T-helper 17 cell (primary cell): ENCODE measurements at regions not wholly inside any gene's neighbourhood (a gene's known extent, or its start where the extent isn't known, plus 50 kb on each side); places are given as distances from the start of the nearest gene placed in this dataset.
"Not testable (repeated sequence)": the region's sequence is repeated elsewhere in the genome, so short reads cannot be mapped to it uniquely, and the experiment has no call there.

Source experiments
- ATAC-seq: fragments of 150-1000 bp; cut with Tn5 transposase; 2 replicates; pipeline ENCODE4 v1.10.0; 2021; ENCODE audit warnings: mild to moderate bottlenecking, moderate library complexity
- DNase-seq, 3 donors: peaks; one replicate each; pipeline versions ENCODE4 v3.0.0 to v3.0.0-alpha.2; 2020 to 2021
- H3K9me3 ChIP-seq: one replicate; pipeline ENCODE4 v1.7.0; 2013; ENCODE audit warnings: low read length, mild to moderate bottlenecking; ENCODE audit not compliant: control insufficient read depth, poor library complexity, severe bottlenecking
- H3K27ac Mint-ChIP-seq: one replicate; pipeline ENCODE4 v1.8.0; 2022; ENCODE audit warnings: mild to moderate bottlenecking, moderate library complexity, mixed read lengths
- H3K27me3 Mint-ChIP-seq: one replicate; pipeline ENCODE4 v1.8.0; 2022; ENCODE audit warnings: mixed read lengths
- H3K36me3 Mint-ChIP-seq: one replicate; pipeline ENCODE4 v1.8.0; 2022; ENCODE audit warnings: low read depth, mixed read lengths
- H3K4me1 Mint-ChIP-seq: one replicate; pipeline ENCODE4 v1.8.0; 2022; ENCODE audit warnings: mild to moderate bottlenecking, mixed read lengths
- H3K4me3 Mint-ChIP-seq: one replicate; pipeline ENCODE4 v1.8.0; 2022; ENCODE audit warnings: mild to moderate bottlenecking, moderate library complexity, mixed read lengths

- no peak for ATAC-seq
- no peak overlapping the region for H3K27ac Mint-ChIP-seq
- no peaks in the 10 kb centered on the region for H3K36me3 Mint-ChIP-seq
- DNase-seq = no peak
- H3K4me3 Mint-ChIP-seq = no peak overlapping the region
- H3K4me1 Mint-ChIP-seq = no peaks in the 10 kb centered on the region
- no peaks in the 10 kb centered on the region for H3K9me3 ChIP-seq
- no peaks in the 10 kb centered on the region for H3K27me3 Mint-ChIP-seq
These were observed 793.7 kb upstream of the SLITRK5 start for GRCh38 chr13:86877441-86877840.

GRCh38 chr13:86878781-86879180, 792.4 kb upstream of the SLITRK5 start:
- H3K36me3 Mint-ChIP-seq = no peaks in the 10 kb centered on the region
- H3K4me1 Mint-ChIP-seq = no peaks in the 10 kb centered on the region
- no peak for ATAC-seq
- no peaks in the 10 kb centered on the region for H3K9me3 ChIP-seq
- H3K27ac Mint-ChIP-seq = no peak overlapping the region
- no peak overlapping the region for H3K4me3 Mint-ChIP-seq
- no peaks in the 10 kb centered on the region for H3K27me3 Mint-ChIP-seq
- no peak for DNase-seq

- Mint-ChIP-seq H3K4me3 (no peak overlapping the region), H3K27me3 (no peaks in the 10 kb centered on the region), H3K4me1 (no peaks in the 10 kb centered on the region), H3K27ac (no peak overlapping the region), H3K36me3 (no peaks in the 10 kb centered on the region)
- DNase-seq = no peak
- no peaks in the 10 kb centered on the region for H3K9me3 ChIP-seq
- no peak for ATAC-seq
These were observed 789.8 kb upstream of the SLITRK5 start for GRCh38 chr13:86881390-86881789.

GRCh38 chr13:86882107-86882506, 789.1 kb upstream of the SLITRK5 start:
- no peak for DNase-seq
- no peak for ATAC-seq
- Mint-ChIP-seq H3K4me3 (no peak overlapping the region), H3K27ac (no peak overlapping the region), H3K36me3 (no peaks in the 10 kb centered on the region), H3K27me3 (no peaks in the 10 kb centered on the region), H3K4me1 (no peaks in the 10 kb centered on the region)
- no peaks in the 10 kb centered on the region for H3K9me3 ChIP-seq

GRCh38 chr13:86882835-86883234, 788.3 kb upstream of the SLITRK5 start:
- no peak for ATAC-seq
- H3K9me3 ChIP-seq = no peaks in the 10 kb centered on the region
- Mint-ChIP-seq H3K27me3 (no peaks in the 10 kb centered on the region), H3K4me1 (no peaks in the 10 kb centered on the region), H3K4me3 (no peak overlapping the region), H3K36me3 (no peaks in the 10 kb centered on the region), H3K27ac (no peak overlapping the region)
- no peak for DNase-seq

- DNase-seq (no peak), ATAC-seq (no peak)
- Mint-ChIP-seq H3K36me3 (no peaks in the 10 kb centered on the region), H3K4me3 (no peak overlapping the region), H3K27me3 (no peaks in the 10 kb centered on the region), H3K4me1 (no peaks in the 10 kb centered on the region), H3K27ac (no peak overlapping the region)
- no peaks in the 10 kb centered on the region for H3K9me3 ChIP-seq
These were observed 778.8 kb upstream of the SLITRK5 start for GRCh38 chr13:86892330-86892729.

- H3K4me3 Mint-ChIP-seq = no peak overlapping the region
- no peaks in the 10 kb centered on the region for H3K4me1 Mint-ChIP-seq
- ATAC-seq = no peak
- no peaks in the 10 kb centered on the region for H3K27me3 Mint-ChIP-seq
- H3K27ac Mint-ChIP-seq = no peak overlapping the region
- no peaks in the 10 kb centered on the region for H3K36me3 Mint-ChIP-seq
- no peak for DNase-seq
- H3K9me3 ChIP-seq = no peaks in the 10 kb centered on the region
These were observed 770.3 kb upstream of the SLITRK5 start for GRCh38 chr13:86900906-86901305.

- no peaks in the 10 kb centered on the region for H3K4me1 Mint-ChIP-seq
- H3K9me3 ChIP-seq = no peaks in the 10 kb centered on the region
- H3K36me3 Mint-ChIP-seq = no peaks in the 10 kb centered on the region
- H3K27ac Mint-ChIP-seq = no peak overlapping the region
- no peak for DNase-seq
- no peak for ATAC-seq
- H3K4me3 Mint-ChIP-seq = no peak overlapping the region
- no peaks in the 10 kb centered on the region for H3K27me3 Mint-ChIP-seq
These were observed 764.9 kb upstream of the SLITRK5 start for GRCh38 chr13:86906127-86906874.

GRCh38 chr13:86907156-86907555, 764.0 kb upstream of the SLITRK5 start:
- H3K4me1 Mint-ChIP-seq = no peaks in the 10 kb centered on the region
- H3K27ac Mint-ChIP-seq = no peak overlapping the region
- ATAC-seq (no peak), DNase-seq (no peak)
- H3K36me3 Mint-ChIP-seq = no peaks in the 10 kb centered on the region
- H3K9me3 ChIP-seq = no peaks in the 10 kb centered on the region
- H3K4me3 Mint-ChIP-seq = no peak overlapping the region
- H3K27me3 Mint-ChIP-seq = no peaks in the 10 kb centered on the region

GRCh38 chr13:86909318-86909717, 761.9 kb upstream of the SLITRK5 start:
- Mint-ChIP-seq H3K27ac (no peak overlapping the region), H3K27me3 (no peaks in the 10 kb centered on the region), H3K4me3 (no peak overlapping the region), H3K36me3 (no peaks in the 10 kb centered on the region), H3K4me1 (no peaks in the 10 kb centered on the region)
- DNase-seq = no peak
- H3K9me3 ChIP-seq = no peaks in the 10 kb centered on the region
- ATAC-seq = no peak

- Mint-ChIP-seq H3K4me3 (no peak overlapping the region), H3K27ac (no peak overlapping the region), H3K27me3 (no peaks in the 10 kb centered on the region), H3K4me1 (no peaks in the 10 kb centered on the region), H3K36me3 (no peaks in the 10 kb centered on the region)
- no peaks in the 10 kb centered on the region for H3K9me3 ChIP-seq
- DNase-seq (no peak), ATAC-seq (no peak)
These were observed 756.4 kb upstream of the SLITRK5 start for GRCh38 chr13:86914757-86915156.

GRCh38 chr13:86917438-86917837, 753.7 kb upstream of the SLITRK5 start:
- H3K27me3 Mint-ChIP-seq, DNase-seq, ATAC-seq, H3K27ac Mint-ChIP-seq, H3K36me3 Mint-ChIP-seq, H3K4me3 Mint-ChIP-seq, H3K9me3 ChIP-seq, H3K4me1 Mint-ChIP-seq: not testable (repeated sequence)

GRCh38 chr13:86918682-86919081, 752.5 kb upstream of the SLITRK5 start:
- no peaks in the 10 kb centered on the region for H3K9me3 ChIP-seq
- no peaks in the 10 kb centered on the region for H3K36me3 Mint-ChIP-seq
- H3K27ac Mint-ChIP-seq = no peak overlapping the region
- ATAC-seq (no peak), DNase-seq (no peak)
- no peak overlapping the region for H3K4me3 Mint-ChIP-seq
- no peaks in the 10 kb centered on the region for H3K4me1 Mint-ChIP-seq
- H3K27me3 Mint-ChIP-seq = no peaks in the 10 kb centered on the region

GRCh38 chr13:86920961-86921360, 750.2 kb upstream of the SLITRK5 start:
- Mint-ChIP-seq H3K27ac (no peak overlapping the region), H3K27me3 (no peaks in the 10 kb centered on the region), H3K4me1 (no peaks in the 10 kb centered on the region), H3K4me3 (no peak overlapping the region), H3K36me3 (no peaks in the 10 kb centered on the region)
- DNase-seq = no peak
- H3K9me3 ChIP-seq = no peaks in the 10 kb centered on the region
- ATAC-seq = no peak
